ENCODE measurements at regions not wholly inside any gene's neighbourhood (a gene's known extent, or its start where the extent isn't known, plus 50 kb on each side); places are given as distances from the start of the nearest gene placed in this dataset.

- 30% methylated on average over 2 of the region's 4 CpGs for WGBS (ENCODE audit: insufficient coverage)
- CTCF ChIA-PET = no interaction called here
- H3K4me3 Mint-ChIP-seq = no peak overlapping the region
Measured at GRCh38 chr13:59464926-59465325, 698.8 kb downstream of the DIAPH3 start.

GRCh38 chr13:59468396-59468795, 695.3 kb downstream of the DIAPH3 start:
- no peaks in the 10 kb centered on the region for H3K4me1 Mint-ChIP-seq
- Histone ChIP-seq H3K4me1 (ENCODE audit: control insufficient read depth in 1 of 2, extremely low read depth in 1 of 2, insufficient read depth in 2 of 2, low read length in 2 of 2) (no peaks in the 10 kb centered on the region), H3K36me3 (ENCODE audit: control insufficient read depth in 2 of 2, extremely low read depth in 1 of 2, insufficient read depth in 1 of 2, low read length in 1 of 2) (no peaks in the 10 kb centered on the region), H3K4me3 (ENCODE audit: control insufficient read depth in 1 of 2, extremely low read depth in 1 of 2, low read length in 1 of 2) (no peak overlapping the region), H3K27me3 (replicated peaks in 1 of 2; ENCODE audit: control insufficient read depth in 2 of 2, extremely low read depth in 1 of 2, insufficient read depth in 2 of 2, low read length in 1 of 2) (peaks cover 0 to 3% of the 10 kb centered on the region in 2 experiments), H3K9me3 (no peaks in the 10 kb centered on the region), H3K27ac (ENCODE audit: low read length) (no peak overlapping the region)
- no peak overlapping the region for H3K27ac Mint-ChIP-seq
- CTCF ChIA-PET = no interaction called here
- WGBS (ENCODE audit: insufficient coverage) = 75% methylated on average over 1 of the region's 2 CpGs
- no peak overlapping the region for H3K4me3 Mint-ChIP-seq
- ATAC-seq (replicated peaks in 1 of 4) = no peak
- no peak for DNase-seq
- POLR2A ChIA-PET = no interaction called here
- H3K9me3 Mint-ChIP-seq = peaks cover 3 to 6% (median 4%) of the 10 kb centered on the region in 3 donors
- peaks cover 12 to 20% of the 10 kb centered on the region in 2 donors for H3K27me3 Mint-ChIP-seq
- no peaks in the 10 kb centered on the region for H3K36me3 Mint-ChIP-seq

More at GRCh38 chr13:59464926-59465325, 698.8 kb downstream of the DIAPH3 start:
- Mint-ChIP-seq H3K27me3 (peaks cover 14 to 22% of the 10 kb centered on the region in 2 donors), H3K4me1 (no peaks in the 10 kb centered on the region), H3K36me3 (no peaks in the 10 kb centered on the region), H3K9me3 (peaks cover 3 to 6% (median 4%) of the 10 kb centered on the region in 3 donors), H3K27ac (no peak overlapping the region)
- ATAC-seq (replicated peaks in 1 of 4) (no peak), DNase-seq (no peak)
- POLR2A ChIA-PET = no interaction called here
- H3K36me3 ChIP-seq (ENCODE audit: control insufficient read depth in 2 of 2, extremely low read depth in 1 of 2, insufficient read depth in 1 of 2, low read length in 1 of 2) = no peaks in the 10 kb centered on the region
- peaks cover 0 to 5% of the 10 kb centered on the region in 2 experiments for H3K27me3 ChIP-seq (replicated peaks in 1 of 2; ENCODE audit: control insufficient read depth in 2 of 2, extremely low read depth in 1 of 2, insufficient read depth in 2 of 2, low read length in 1 of 2)
- no peak overlapping the region for H3K27ac ChIP-seq (ENCODE audit: low read length)
- no peak overlapping the region for H3K4me3 ChIP-seq (ENCODE audit: control insufficient read depth in 1 of 2, extremely low read depth in 1 of 2, low read length in 1 of 2)
- no peaks in the 10 kb centered on the region for H3K4me1 ChIP-seq (ENCODE audit: control insufficient read depth in 1 of 2, extremely low read depth in 1 of 2, insufficient read depth in 2 of 2, low read length in 2 of 2)
- no peaks in the 10 kb centered on the region for H3K9me3 ChIP-seq

- no peak overlapping the region for H3K4me3 Mint-ChIP-seq
- no peak overlapping the region for H3K27ac Mint-ChIP-seq
- Histone ChIP-seq H3K36me3 (ENCODE audit: control insufficient read depth in 2 of 2, extremely low read depth in 1 of 2, insufficient read depth in 1 of 2, low read length in 1 of 2) (no peaks in the 10 kb centered on the region), H3K27ac (ENCODE audit: low read length) (no peak overlapping the region), H3K4me3 (ENCODE audit: control insufficient read depth in 1 of 2, extremely low read depth in 1 of 2, low read length in 1 of 2) (no peak overlapping the region), H3K4me1 (ENCODE audit: control insufficient read depth in 1 of 2, extremely low read depth in 1 of 2, insufficient read depth in 2 of 2, low read length in 2 of 2) (no peaks in the 10 kb centered on the region), H3K27me3 (replicated peaks in 1 of 2; ENCODE audit: control insufficient read depth in 2 of 2, extremely low read depth in 1 of 2, insufficient read depth in 2 of 2, low read length in 1 of 2) (no peaks in the 10 kb centered on the region), H3K9me3 (no peaks in the 10 kb centered on the region)
- ChIA-PET POLR2A (no interaction called here), CTCF (interaction anchor here in 1 of 2 donors (0.7 kb wide), 1 partner anchor 19 kb away, joined by 5 read pairs; no protein-coding TSS in a partner anchor)
- no CpG with 5 or more reads among the region's 1 CpG for WGBS (ENCODE audit: insufficient coverage)
- peaks cover 1 to 6% of the 10 kb centered on the region in 2 donors for H3K27me3 Mint-ChIP-seq
- no peaks in the 10 kb centered on the region for H3K4me1 Mint-ChIP-seq
- no peaks in the 10 kb centered on the region for H3K36me3 Mint-ChIP-seq
- DNase-seq = no peak
- no peak for ATAC-seq (replicated peaks in 1 of 4)
- peaks cover 3 to 6% (median 4%) of the 10 kb centered on the region in 3 donors for H3K9me3 Mint-ChIP-seq
Measured at GRCh38 chr13:59471106-59471505, 692.6 kb downstream of the DIAPH3 start.

GRCh38 chr13:59472134-59472533, 691.6 kb downstream of the DIAPH3 start:
- Mint-ChIP-seq H3K27ac (no peak overlapping the region), H3K4me1 (no peaks in the 10 kb centered on the region), H3K36me3 (no peaks in the 10 kb centered on the region), H3K9me3 (peaks cover 3 to 6% (median 4%) of the 10 kb centered on the region in 3 donors), H3K4me3 (no peak overlapping the region), H3K27me3 (peaks cover 4 to 6% of the 10 kb centered on the region in 2 donors)
- H3K27me3 ChIP-seq (replicated peaks in 1 of 2; ENCODE audit: control insufficient read depth in 2 of 2, extremely low read depth in 1 of 2, insufficient read depth in 2 of 2, low read length in 1 of 2) = no peaks in the 10 kb centered on the region
- H3K4me1 ChIP-seq (ENCODE audit: control insufficient read depth in 1 of 2, extremely low read depth in 1 of 2, insufficient read depth in 2 of 2, low read length in 2 of 2) = no peaks in the 10 kb centered on the region
- H3K36me3 ChIP-seq (ENCODE audit: control insufficient read depth in 2 of 2, extremely low read depth in 1 of 2, insufficient read depth in 1 of 2, low read length in 1 of 2) = no peaks in the 10 kb centered on the region
- H3K27ac ChIP-seq (ENCODE audit: low read length) = no peak overlapping the region
- DNase-seq (no peak), ATAC-seq (replicated peaks in 1 of 4) (no peak)
- ChIA-PET POLR2A (no interaction called here), CTCF (no interaction called here)
- H3K4me3 ChIP-seq (ENCODE audit: control insufficient read depth in 1 of 2, extremely low read depth in 1 of 2, low read length in 1 of 2) = no peak overlapping the region
- no peaks in the 10 kb centered on the region for H3K9me3 ChIP-seq

- ChIA-PET CTCF (no interaction called here), POLR2A (no interaction called here)
- H3K4me1 ChIP-seq (ENCODE audit: control insufficient read depth in 1 of 2, extremely low read depth in 1 of 2, insufficient read depth in 2 of 2, low read length in 2 of 2) = no peaks in the 10 kb centered on the region
- DNase-seq = no peak
- H3K9me3 Mint-ChIP-seq = peaks cover 0 to 1% (median 0%) of the 10 kb centered on the region in 3 donors
- no peaks in the 10 kb centered on the region for H3K36me3 Mint-ChIP-seq
- no peaks in the 10 kb centered on the region for H3K27me3 ChIP-seq (replicated peaks in 1 of 2; ENCODE audit: control insufficient read depth in 2 of 2, extremely low read depth in 1 of 2, insufficient read depth in 2 of 2, low read length in 1 of 2)
- no peaks in the 10 kb centered on the region for H3K36me3 ChIP-seq (ENCODE audit: control insufficient read depth in 2 of 2, extremely low read depth in 1 of 2, insufficient read depth in 1 of 2, low read length in 1 of 2)
- no peak for ATAC-seq (replicated peaks in 1 of 4)
- H3K27ac Mint-ChIP-seq = no peak overlapping the region
- no peaks in the 10 kb centered on the region for H3K9me3 ChIP-seq
- WGBS (ENCODE audit: insufficient coverage) = no CpG with 5 or more reads among the region's 1 CpG
- no peaks in the 10 kb centered on the region for H3K4me1 Mint-ChIP-seq
- H3K4me3 ChIP-seq (ENCODE audit: control insufficient read depth in 1 of 2, extremely low read depth in 1 of 2, low read length in 1 of 2) = no peak overlapping the region
- peaks cover 0 to 4% of the 10 kb centered on the region in 2 donors for H3K27me3 Mint-ChIP-seq
- no peak overlapping the region for H3K27ac ChIP-seq (ENCODE audit: low read length)
- H3K4me3 Mint-ChIP-seq = no peak overlapping the region
Measured at GRCh38 chr13:59474696-59475095, 689.0 kb downstream of the DIAPH3 start.

GRCh38 chr13:59475911-59476310, 687.8 kb downstream of the DIAPH3 start:
- no CpG with 5 or more reads among the region's 2 CpGs for WGBS (ENCODE audit: insufficient coverage)
- H3K4me3 ChIP-seq (ENCODE audit: control insufficient read depth in 1 of 2, extremely low read depth in 1 of 2, low read length in 1 of 2) = no peak overlapping the region
- Mint-ChIP-seq H3K4me1 (no peaks in the 10 kb centered on the region), H3K9me3 (no peaks in the 10 kb centered on the region), H3K27ac (no peak overlapping the region), H3K27me3 (peaks cover 0 to 4% of the 10 kb centered on the region in 2 donors), H3K4me3 (no peak overlapping the region), H3K36me3 (no peaks in the 10 kb centered on the region)
- ChIA-PET POLR2A (no interaction called here), CTCF (no interaction called here)
- H3K27me3 ChIP-seq (replicated peaks in 1 of 2; ENCODE audit: control insufficient read depth in 2 of 2, extremely low read depth in 1 of 2, insufficient read depth in 2 of 2, low read length in 1 of 2) = no peaks in the 10 kb centered on the region
- no peaks in the 10 kb centered on the region for H3K36me3 ChIP-seq (ENCODE audit: control insufficient read depth in 2 of 2, extremely low read depth in 1 of 2, insufficient read depth in 1 of 2, low read length in 1 of 2)
- no peaks in the 10 kb centered on the region for H3K4me1 ChIP-seq (ENCODE audit: control insufficient read depth in 1 of 2, extremely low read depth in 1 of 2, insufficient read depth in 2 of 2, low read length in 2 of 2)
- no peak for ATAC-seq (replicated peaks in 1 of 4)
- H3K27ac ChIP-seq (ENCODE audit: low read length) = no peak overlapping the region
- no peaks in the 10 kb centered on the region for H3K9me3 ChIP-seq
- no peak for DNase-seq

GRCh38 chr13:59476366-59476765, 687.4 kb downstream of the DIAPH3 start:
- Mint-ChIP-seq H3K4me1 (no peaks in the 10 kb centered on the region), H3K4me3 (no peak overlapping the region), H3K27ac (no peak overlapping the region), H3K27me3 (peaks cover 0 to 4% of the 10 kb centered on the region in 2 donors), H3K9me3 (no peaks in the 10 kb centered on the region), H3K36me3 (no peaks in the 10 kb centered on the region)
- H3K4me3 ChIP-seq (ENCODE audit: control insufficient read depth in 1 of 2, extremely low read depth in 1 of 2, low read length in 1 of 2) = no peak overlapping the region
- H3K9me3 ChIP-seq = no peaks in the 10 kb centered on the region
- DNase-seq = no peak
- no peaks in the 10 kb centered on the region for H3K4me1 ChIP-seq (ENCODE audit: control insufficient read depth in 1 of 2, extremely low read depth in 1 of 2, insufficient read depth in 2 of 2, low read length in 2 of 2)
- ChIA-PET CTCF (no interaction called here), POLR2A (no interaction called here)
- no peak for ATAC-seq (replicated peaks in 1 of 4)
- no peak overlapping the region for H3K27ac ChIP-seq (ENCODE audit: low read length)
- no peaks in the 10 kb centered on the region for H3K27me3 ChIP-seq (replicated peaks in 1 of 2; ENCODE audit: control insufficient read depth in 2 of 2, extremely low read depth in 1 of 2, insufficient read depth in 2 of 2, low read length in 1 of 2)
- no peaks in the 10 kb centered on the region for H3K36me3 ChIP-seq (ENCODE audit: control insufficient read depth in 2 of 2, extremely low read depth in 1 of 2, insufficient read depth in 1 of 2, low read length in 1 of 2)
- WGBS (ENCODE audit: insufficient coverage) = 60% methylated on average over 1 of the region's 2 CpGs

All from T-cell (primary cell).